GM23248 (cell line): ENCODE measurements at regions not wholly inside any gene's neighbourhood (a gene's known extent, or its start where the extent isn't known, plus 50 kb on each side); places are given as distances from the start of the nearest gene placed in this dataset.

Experiments
- DNase-seq: peaks from one replicate; pipeline ENCODE4 v3.0.0-alpha.2; 2015
- H2AFZ ChIP-seq: fragments of 200-600 bp; sonication (generic); 2 replicates; pipeline ENCODE4 v1.6.1; 2016; ENCODE audit warnings: antibody characterized with exemption
- H3F3A ChIP-seq: fragments of 200-600 bp; sonication (generic); 2 replicates; pipeline ENCODE4 v1.6.1; 2016; ENCODE audit warnings: mild to moderate bottlenecking, antibody characterized with exemption, mixed run types; ENCODE audit not compliant: insufficient read depth
- H3K27ac ChIP-seq: fragments of 200-600 bp; sonication (generic); 2 replicates; pipeline ENCODE4 v1.5.1; 2016; ENCODE audit warnings: mild to moderate bottlenecking
- H3K27me3 ChIP-seq: fragments of 200-600 bp; sonication (generic); replicated peaks from 2 replicates; pipeline ENCODE4 v1.6.1; 2016; ENCODE audit warnings: mild to moderate bottlenecking; ENCODE audit not compliant: insufficient read depth
- H3K36me3 ChIP-seq: fragments of 200-600 bp; sonication (generic); 2 replicates; pipeline ENCODE4 v1.6.1; 2016; ENCODE audit warnings: low read depth, mild to moderate bottlenecking
- H3K4me1 ChIP-seq: fragments of 200-600 bp; sonication (generic); 2 replicates; pipeline ENCODE4 v1.6.1; 2016; ENCODE audit warnings: mild to moderate bottlenecking; ENCODE audit not compliant: insufficient read depth
- H3K4me2 ChIP-seq: fragments of 200-600 bp; sonication (generic); one replicate; pipeline ENCODE4 v1.6.1; 2016; ENCODE audit warnings: mild to moderate bottlenecking; ENCODE audit not compliant: unreplicated experiment
- H3K4me3 ChIP-seq: fragments of 200-600 bp; sonication (generic); 2 replicates; pipeline ENCODE4 v1.5.1; 2016; ENCODE audit warnings: mild to moderate bottlenecking
- H3K79me2 ChIP-seq: fragments of 200-600 bp; sonication (generic); 2 replicates; pipeline ENCODE4 v1.6.1; 2016; ENCODE audit warnings: mild to moderate bottlenecking; ENCODE audit not compliant: insufficient read depth
- H3K9ac ChIP-seq: fragments of 200-600 bp; sonication (generic); 2 replicates; pipeline ENCODE4 v1.6.1; 2016; ENCODE audit warnings: mild to moderate bottlenecking
- H3K9me2 ChIP-seq: fragments of 200-600 bp; sonication (generic); 2 replicates; pipeline ENCODE4 v1.6.1; 2016; ENCODE audit warnings: mixed run types, mild to moderate bottlenecking, moderate library complexity; ENCODE audit not compliant: insufficient read depth
- H3K9me3 ChIP-seq: fragments of 200-600 bp; sonication (generic); one replicate; pipeline ENCODE4 v1.6.1; 2017; ENCODE audit warnings: low read depth
- H4K20me1 ChIP-seq: fragments of 200-600 bp; sonication (generic); 2 replicates; pipeline ENCODE4 v1.6.0; 2016; ENCODE audit not compliant: insufficient read depth
- EZH2 ChIP-seq: fragments of 200-600 bp; sonication (generic); IDR thresholded peaks from 2 replicates; pipeline ENCODE4 v1.6.1; 2018; ENCODE audit warnings: antibody characterized with exemption, mild to moderate bottlenecking; ENCODE audit not compliant: insufficient read depth, poor library complexity, severe bottlenecking
- EZH2phosphoT487 ChIP-seq: fragments of 200-600 bp; sonication (generic); IDR thresholded peaks from 2 replicates; pipeline ENCODE4 v1.6.1; 2018; ENCODE audit warnings: antibody characterized with exemption, moderate library complexity, mild to moderate bottlenecking, low read depth; ENCODE audit not compliant: insufficient read depth
- WGBS, 2 experiments: methylation state at CpG; one replicate each; pipeline ENCODE4 v1.1.6; 2015 to 2017; ENCODE audit warnings: low lambda C conversion rate in 2 of 2, low coverage in 1 of 2; ENCODE audit errors: missing lambda C conversion rate in 2 of 2; 5-methylcytosine and 5-hydroxymethylcytosine counted together
- in situ Hi-C: fragments of 300-500 bp; cut with MboI; formaldehyde crosslinking; loops from 2 replicates; pipeline ENCODE4 v1.15.0; 2020

DNA sequence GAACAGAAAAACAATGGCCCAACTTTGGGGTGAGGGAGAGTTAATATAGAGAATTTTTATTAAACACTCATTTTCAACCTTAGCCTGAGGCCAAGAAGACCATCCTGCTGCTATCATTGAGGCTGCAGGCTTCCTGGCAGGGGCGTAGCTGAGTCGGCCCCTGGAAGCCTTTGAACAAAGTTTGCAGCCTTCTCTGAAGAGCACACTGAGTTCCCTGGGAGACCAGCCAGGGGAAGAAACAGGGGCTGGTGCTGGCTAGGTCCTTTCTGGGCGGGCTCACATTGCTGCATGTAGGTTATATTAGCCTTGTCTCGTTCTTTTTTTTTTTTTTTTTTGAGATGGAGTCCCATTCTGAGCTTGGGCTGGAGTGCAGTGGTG is 126.8 kb upstream of the HS6ST1 start:
- no peaks in the 10 kb centered on the region for H3K9me3 ChIP-seq
- H2AFZ ChIP-seq = no peak overlapping the region
- no peaks in the 10 kb centered on the region for H3K4me1 ChIP-seq
- WGBS, 2 experiments = 61 to 70% methylated on average over 4 of the region's 4 CpGs
- H3F3A ChIP-seq = no peaks in the 10 kb centered on the region
- no peaks in the 10 kb centered on the region for H3K36me3 ChIP-seq
- no peaks in the 10 kb centered on the region for H3K27me3 ChIP-seq
- no peak overlapping the region for H3K9ac ChIP-seq
- H3K27ac ChIP-seq = no peak overlapping the region
- no peak for TF ChIP-seq EZH2phosphoT487
- no peak for TF ChIP-seq EZH2
- in situ Hi-C loops = no loop called here
- DNase-seq = no peak
- H3K9me2 ChIP-seq = no peaks in the 10 kb centered on the region
- no peak overlapping the region for H3K4me3 ChIP-seq
- H3K4me2 ChIP-seq = no peak overlapping the region
- H4K20me1 ChIP-seq = no peaks in the 10 kb centered on the region
- H3K79me2 ChIP-seq = no peaks in the 10 kb centered on the region

DNA sequence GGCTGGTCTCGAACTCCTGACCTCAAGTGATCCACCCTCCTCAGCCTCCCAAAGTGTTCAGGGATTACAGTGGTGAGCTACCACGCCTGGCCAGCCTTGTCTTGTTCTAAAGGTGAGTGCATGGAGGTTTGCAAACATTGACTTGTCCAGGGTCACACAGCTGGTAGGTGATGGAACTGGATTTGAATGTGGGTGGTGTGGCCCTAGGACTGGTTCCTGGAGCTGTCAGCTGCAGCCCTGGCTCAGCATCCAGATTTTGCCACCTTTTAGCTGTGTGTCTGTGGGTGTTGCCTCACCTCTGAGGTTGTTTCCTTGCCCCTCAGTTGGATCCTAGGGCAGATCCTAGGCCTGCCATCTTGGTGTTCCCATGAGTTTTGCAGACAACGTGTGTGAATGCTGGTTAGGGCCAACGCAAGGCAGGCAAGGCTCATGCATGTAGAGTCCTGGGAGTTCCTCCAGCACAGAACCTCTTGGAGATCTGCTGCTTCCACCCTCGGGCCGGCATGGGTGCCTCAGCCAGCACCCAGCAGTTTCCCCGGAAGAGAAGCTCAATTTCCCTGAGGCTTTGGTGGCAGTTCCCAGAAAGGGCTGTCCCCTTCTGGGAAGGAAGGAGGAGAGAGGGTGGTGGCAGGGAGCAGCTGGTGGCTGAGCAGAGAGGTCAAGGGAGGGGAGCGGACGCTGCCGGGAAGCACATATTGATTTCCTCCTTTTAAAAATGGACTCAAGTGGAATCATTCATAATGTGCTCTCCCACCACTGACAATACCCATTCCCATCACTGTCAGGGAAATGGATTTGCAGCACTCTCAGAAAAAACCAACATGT is 127.6 kb upstream of the HS6ST1 start:
- Histone ChIP-seq H3K9ac (no peak overlapping the region), H2AFZ (no peak overlapping the region), H3K4me1 (no peaks in the 10 kb centered on the region), H3K4me2 (no peak overlapping the region), H3K36me3 (no peaks in the 10 kb centered on the region), H3K27me3 (no peaks in the 10 kb centered on the region), H3K27ac (no peak overlapping the region), H3K4me3 (no peak overlapping the region), H3K79me2 (no peaks in the 10 kb centered on the region), H3F3A (no peaks in the 10 kb centered on the region), H3K9me3 (no peaks in the 10 kb centered on the region), H3K9me2 (no peaks in the 10 kb centered on the region), H4K20me1 (no peaks in the 10 kb centered on the region)
- no peak for DNase-seq
- in situ Hi-C loops = no loop called here
- TF ChIP-seq EZH2phosphoT487 (no peak), EZH2 (no peak)
- 39 to 45% methylated on average over 10 of the region's 10 CpGs for WGBS, 2 experiments

- H3K4me3 ChIP-seq = no peak overlapping the region
- peak; percentile 24 for DNase-seq
- no peaks in the 10 kb centered on the region for H3K9me2 ChIP-seq
- H3K27ac ChIP-seq = no peak overlapping the region
- WGBS, 2 experiments = 43 to 45% methylated on average over 16 to 17 of the region's 17 CpGs
- no peak overlapping the region for H3K4me2 ChIP-seq
- H3K4me1 ChIP-seq = no peaks in the 10 kb centered on the region
- H3K36me3 ChIP-seq = no peaks in the 10 kb centered on the region
- no peaks in the 10 kb centered on the region for H3K79me2 ChIP-seq
- H3K9ac ChIP-seq = no peak overlapping the region
- no peak overlapping the region for H2AFZ ChIP-seq
- no peaks in the 10 kb centered on the region for H4K20me1 ChIP-seq
- H3K27me3 ChIP-seq = no peaks in the 10 kb centered on the region
- in situ Hi-C loops = no loop called here
- H3K9me3 ChIP-seq = no peaks in the 10 kb centered on the region
- H3F3A ChIP-seq = no peaks in the 10 kb centered on the region
- no peak for TF ChIP-seq EZH2phosphoT487
- no peak for TF ChIP-seq EZH2
Measured at GRCh38 chr2:128446874-128447537, 128.3 kb upstream of the HS6ST1 start.

- H3K36me3 ChIP-seq = no peaks in the 10 kb centered on the region
- no peak overlapping the region for H3K4me3 ChIP-seq
- no peaks in the 10 kb centered on the region for H4K20me1 ChIP-seq
- no peak overlapping the region for H2AFZ ChIP-seq
- no peaks in the 10 kb centered on the region for H3K79me2 ChIP-seq
- in situ Hi-C loops = no loop called here
- H3F3A ChIP-seq = no peaks in the 10 kb centered on the region
- no peaks in the 10 kb centered on the region for H3K4me1 ChIP-seq
- H3K4me2 ChIP-seq = no peak overlapping the region
- no peak for TF ChIP-seq EZH2phosphoT487
- no peak for TF ChIP-seq EZH2
- WGBS, 2 experiments = 75 to 100% methylated on average over 1 to 7 of the region's 7 CpGs
- H3K9me3 ChIP-seq = no peaks in the 10 kb centered on the region
- no peaks in the 10 kb centered on the region for H3K9me2 ChIP-seq
- H3K27ac ChIP-seq = no peak overlapping the region
- H3K9ac ChIP-seq = no peak overlapping the region
- no peak for DNase-seq
- no peaks in the 10 kb centered on the region for H3K27me3 ChIP-seq
Measured at GRCh38 chr2:128447538-128447995, 128.9 kb upstream of the HS6ST1 start.
